ENCODE measurements at regions not wholly inside any gene's neighbourhood (a gene's known extent, or its start where the extent isn't known, plus 50 kb on each side); places are given as distances from the start of the nearest gene placed in this dataset.

GRCh38 chr20:59493926-59494325 lies 110.4 kb upstream of the PHACTR3 start:
- no peak for DNase-seq (ENCODE audit: low read depth in 2 of 2)

GRCh38 chr20:59495166-59495565 lies 109.2 kb upstream of the PHACTR3 start:
- no peak for DNase-seq (ENCODE audit: low read depth in 2 of 2)

GRCh38 chr20:59495894-59496510 lies 108.3 kb upstream of the PHACTR3 start:
- DNase-seq (ENCODE audit: low read depth in 2 of 2) = peak in 1 of 2 donors; percentile 40

GRCh38 chr20:59498291-59498690 lies 106.0 kb upstream of the PHACTR3 start:
- no peak for DNase-seq (ENCODE audit: low read depth in 2 of 2)

GRCh38 chr20:59499863-59500262 lies 104.5 kb upstream of the PHACTR3 start:
- DNase-seq (ENCODE audit: low read depth in 2 of 2) = no peak

- DNase-seq (ENCODE audit: low read depth in 2 of 2) = no peak
These were observed 95.6 kb upstream of the PHACTR3 start for GRCh38 chr20:59508729-59509128.

- no peak for DNase-seq (ENCODE audit: low read depth in 2 of 2)
These were observed 91.7 kb upstream of the PHACTR3 start for GRCh38 chr20:59512651-59513050.

GRCh38 chr20:59514554-59514953 lies 89.8 kb upstream of the PHACTR3 start:
- DNase-seq (ENCODE audit: low read depth in 2 of 2) = no peak

GRCh38 chr20:59515013-59515905 lies 89.1 kb upstream of the PHACTR3 start:
- no peak for DNase-seq (ENCODE audit: low read depth in 2 of 2)

GRCh38 chr20:59515906-59516209 lies 88.5 kb upstream of the PHACTR3 start:
- no peak for DNase-seq (ENCODE audit: low read depth in 2 of 2)

GRCh38 chr20:59518881-59519706 lies 85.2 kb upstream of the PHACTR3 start:
- DNase-seq (ENCODE audit: low read depth in 2 of 2) = no peak

- no peak for DNase-seq (ENCODE audit: low read depth in 2 of 2)
These were observed 84.7 kb upstream of the PHACTR3 start for GRCh38 chr20:59519707-59520014.

- DNase-seq (ENCODE audit: low read depth in 2 of 2) = no peak
These were observed 83.5 kb upstream of the PHACTR3 start for GRCh38 chr20:59520814-59521213.

- DNase-seq (ENCODE audit: low read depth in 2 of 2) = peak in 1 of 2 donors; percentile 10
These were observed 78.7 kb upstream of the PHACTR3 start for GRCh38 chr20:59525500-59526241.

- DNase-seq (ENCODE audit: low read depth in 2 of 2) = no peak
These were observed 77.8 kb upstream of the PHACTR3 start for GRCh38 chr20:59526242-59527225.

- DNase-seq (ENCODE audit: low read depth in 2 of 2) = no peak
These were observed 73.6 kb upstream of the PHACTR3 start for GRCh38 chr20:59530782-59531181.

GRCh38 chr20:59537991-59538390 lies 66.3 kb upstream of the PHACTR3 start:
- no peak for DNase-seq (ENCODE audit: low read depth in 2 of 2)

- no peak for DNase-seq (ENCODE audit: low read depth in 2 of 2)
These were observed 56.7 kb upstream of the PHACTR3 start for GRCh38 chr20:59547596-59547995.
